Activated T-cell treated with anti-CD3 and anti-CD28 coated beads, Interleukin-2, amount 50 U/mL, for 4 hours (primary cell): ENCODE measurements at regions not wholly inside any gene's neighbourhood (a gene's known extent, or its start where the extent isn't known, plus 50 kb on each side); places are given as distances from the start of the nearest gene placed in this dataset.
"Not testable (repeated sequence)": the region's sequence is repeated elsewhere in the genome, so short reads cannot be mapped to it uniquely, and the experiment has no call there.

Experiments used
- ATAC-seq, 2 donors: fragments of 200-7000 bp; cut with Tn5 transposase; one replicate each; pipeline ENCODE4 v1.10.0; 2021
- DNase-seq: peaks from one replicate; pipeline ENCODE4 v3.0.0-alpha.2; 2020
- H3K27me3 Mint-ChIP-seq: one replicate; pipeline ENCODE4 v1.8.0; 2021; ENCODE audit warnings: low read depth, mixed read lengths
- H3K36me3 Mint-ChIP-seq: one replicate; pipeline ENCODE4 v1.8.0; 2022; ENCODE audit warnings: mixed read lengths; ENCODE audit not compliant: insufficient read depth
- H3K4me1 Mint-ChIP-seq: one replicate; pipeline ENCODE4 v1.8.0; 2021; ENCODE audit warnings: low read depth, mixed read lengths
- H3K4me3 Mint-ChIP-seq: one replicate; pipeline ENCODE4 v1.8.0; 2021; ENCODE audit warnings: mild to moderate bottlenecking, moderate library complexity, mixed read lengths
- H3K9me3 Mint-ChIP-seq: one replicate; pipeline ENCODE4 v1.8.0; 2021; ENCODE audit warnings: mixed read lengths

GRCh38 chr20:41719151-41719550 lies 101.0 kb upstream of the CHD6 start:
- no peak for ATAC-seq
- no peak overlapping the region for H3K4me3 Mint-ChIP-seq
- no peaks in the 10 kb centered on the region for H3K9me3 Mint-ChIP-seq
- DNase-seq: no peak
- no peaks in the 10 kb centered on the region for H3K36me3 Mint-ChIP-seq
- H3K4me1 Mint-ChIP-seq: no peaks in the 10 kb centered on the region
- peaks cover 4% of the 10 kb centered on the region for H3K27me3 Mint-ChIP-seq

- no peaks in the 10 kb centered on the region for H3K4me1 Mint-ChIP-seq
- no peak overlapping the region for H3K4me3 Mint-ChIP-seq
- DNase-seq (no peak), ATAC-seq (no peak)
- H3K36me3 Mint-ChIP-seq: no peaks in the 10 kb centered on the region
- no peaks in the 10 kb centered on the region for H3K9me3 Mint-ChIP-seq
- H3K27me3 Mint-ChIP-seq: peaks cover 4% of the 10 kb centered on the region
Measured at GRCh38 chr20:41717483-41717882, 99.3 kb upstream of the CHD6 start.

GRCh38 chr20:41716911-41717310 lies 98.7 kb upstream of the CHD6 start:
- no peaks in the 10 kb centered on the region for H3K36me3 Mint-ChIP-seq
- ATAC-seq (no peak), DNase-seq (no peak)
- no peaks in the 10 kb centered on the region for H3K9me3 Mint-ChIP-seq
- H3K4me3 Mint-ChIP-seq: no peak overlapping the region
- peaks cover 4% of the 10 kb centered on the region for H3K27me3 Mint-ChIP-seq
- H3K4me1 Mint-ChIP-seq: no peaks in the 10 kb centered on the region

DNA sequence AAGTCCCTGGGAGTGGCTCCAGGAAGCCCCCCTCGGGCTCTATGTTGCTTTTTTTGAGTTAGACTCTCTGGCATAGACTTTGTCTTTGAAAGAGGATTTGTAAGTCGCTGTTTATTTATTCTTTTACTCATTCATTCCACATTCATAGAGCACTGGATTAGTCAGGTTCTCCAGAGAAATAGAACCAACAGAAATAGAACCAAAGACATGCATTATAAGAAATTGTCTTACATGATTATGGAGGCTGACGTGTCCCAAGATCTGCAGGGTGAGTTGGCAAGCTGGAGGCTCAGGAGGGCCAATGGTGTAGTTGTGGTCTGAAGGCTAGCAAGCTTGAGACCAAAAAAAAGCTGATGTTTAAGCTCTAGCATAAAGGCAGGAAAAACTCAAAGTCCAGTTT lies 98.3 kb upstream of the CHD6 start:
- Mint-ChIP-seq H3K4me3 (no peak overlapping the region), H3K36me3 (no peaks in the 10 kb centered on the region), H3K4me1 (no peaks in the 10 kb centered on the region), H3K27me3 (peaks cover 5% of the 10 kb centered on the region), H3K9me3 (no peaks in the 10 kb centered on the region)
- no peak for ATAC-seq
- no peak for DNase-seq

DNA sequence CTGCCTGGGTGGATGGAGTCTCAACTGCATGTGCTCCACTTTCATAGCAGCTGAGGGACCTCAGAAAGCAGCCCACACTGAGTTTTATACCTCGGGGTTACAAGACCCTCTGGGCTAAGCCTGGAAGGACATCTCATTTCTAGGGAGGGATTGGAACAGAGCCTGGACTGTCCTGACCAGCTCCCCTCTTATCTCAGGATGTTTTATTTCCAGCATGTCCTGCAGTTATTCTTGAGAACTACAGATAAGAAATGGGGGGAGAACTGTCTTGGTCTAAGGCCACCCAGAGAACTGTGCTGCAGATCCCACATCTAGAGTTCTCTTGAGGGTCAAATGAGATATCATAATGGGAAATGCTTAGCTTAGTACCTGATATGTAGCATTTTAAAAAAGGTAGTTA lies 97.3 kb upstream of the CHD6 start:
- ATAC-seq: no peak
- Mint-ChIP-seq H3K9me3 (no peaks in the 10 kb centered on the region), H3K36me3 (no peaks in the 10 kb centered on the region), H3K4me1 (no peaks in the 10 kb centered on the region), H3K27me3 (peaks cover 6% of the 10 kb centered on the region), H3K4me3 (no peak overlapping the region)
- no peak for DNase-seq

DNA sequence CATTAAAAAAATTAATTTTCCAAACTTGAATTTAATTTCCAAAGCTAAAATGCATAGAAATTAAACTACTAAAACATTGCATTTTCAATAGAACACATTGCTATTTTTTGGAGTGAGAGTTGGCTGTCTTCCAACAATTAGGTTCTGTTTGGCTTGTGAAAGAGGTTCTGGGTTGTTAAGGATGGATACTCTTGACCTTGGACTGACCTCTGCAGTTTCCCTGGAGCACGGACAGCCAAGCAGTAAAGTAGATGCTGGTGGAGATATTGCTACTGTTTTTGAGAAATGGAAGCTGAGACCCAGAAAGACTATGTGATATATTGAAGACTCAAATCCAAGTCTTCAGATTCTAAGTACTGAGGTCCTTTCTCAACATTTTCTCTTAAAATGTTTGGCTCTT lies 95.9 kb upstream of the CHD6 start:
- H3K27me3 Mint-ChIP-seq: peaks cover 6% of the 10 kb centered on the region
- DNase-seq: no peak
- H3K4me1 Mint-ChIP-seq: no peaks in the 10 kb centered on the region
- no peaks in the 10 kb centered on the region for H3K9me3 Mint-ChIP-seq
- H3K4me3 Mint-ChIP-seq: no peak overlapping the region
- ATAC-seq: no peak
- no peaks in the 10 kb centered on the region for H3K36me3 Mint-ChIP-seq

DNA sequence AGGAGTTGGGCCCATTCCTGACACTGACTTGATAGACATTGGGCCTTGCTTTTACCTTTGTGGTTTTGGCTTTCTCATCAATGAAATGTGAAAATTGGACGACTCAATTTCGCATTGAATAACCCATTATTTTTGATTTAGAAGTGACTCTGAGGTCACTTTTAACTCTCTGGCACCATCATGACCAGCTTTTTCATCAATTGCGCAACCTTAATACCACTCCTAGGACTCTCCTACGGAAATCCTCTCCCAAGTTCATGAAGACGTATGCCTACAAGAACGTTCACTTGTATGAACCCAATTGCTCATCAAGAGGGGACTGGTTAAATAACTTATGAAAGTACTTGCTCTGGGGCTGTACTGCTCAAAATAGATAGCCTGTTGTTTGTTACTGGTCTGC lies 86.7 kb upstream of the CHD6 start:
- H3K27me3 Mint-ChIP-seq: peaks cover 6% of the 10 kb centered on the region
- ATAC-seq (no peak), DNase-seq (no peak)
- no peaks in the 10 kb centered on the region for H3K9me3 Mint-ChIP-seq
- no peak overlapping the region for H3K4me3 Mint-ChIP-seq
- no peaks in the 10 kb centered on the region for H3K36me3 Mint-ChIP-seq
- no peaks in the 10 kb centered on the region for H3K4me1 Mint-ChIP-seq

GRCh38 chr20:41702647-41703046 lies 84.5 kb upstream of the CHD6 start:
- DNase-seq: no peak
- no peak for ATAC-seq
- Mint-ChIP-seq H3K4me1 (no peaks in the 10 kb centered on the region), H3K4me3 (no peak overlapping the region), H3K9me3 (no peaks in the 10 kb centered on the region), H3K27me3 (peaks cover 3% of the 10 kb centered on the region), H3K36me3 (no peaks in the 10 kb centered on the region)

- Mint-ChIP-seq H3K36me3 (no peaks in the 10 kb centered on the region), H3K4me3 (no peak overlapping the region), H3K9me3 (no peaks in the 10 kb centered on the region), H3K27me3 (peaks cover 4% of the 10 kb centered on the region), H3K4me1 (no peaks in the 10 kb centered on the region)
- DNase-seq (no peak), ATAC-seq (no peak)
Measured at GRCh38 chr20:41701588-41702348, 83.6 kb upstream of the CHD6 start.

- not testable (repeated sequence) for H3K36me3 Mint-ChIP-seq, DNase-seq, H3K4me1 Mint-ChIP-seq, H3K9me3 Mint-ChIP-seq, H3K27me3 Mint-ChIP-seq, ATAC-seq, H3K4me3 Mint-ChIP-seq
Measured at GRCh38 chr20:41699673-41700072, 81.5 kb upstream of the CHD6 start.

DNA sequence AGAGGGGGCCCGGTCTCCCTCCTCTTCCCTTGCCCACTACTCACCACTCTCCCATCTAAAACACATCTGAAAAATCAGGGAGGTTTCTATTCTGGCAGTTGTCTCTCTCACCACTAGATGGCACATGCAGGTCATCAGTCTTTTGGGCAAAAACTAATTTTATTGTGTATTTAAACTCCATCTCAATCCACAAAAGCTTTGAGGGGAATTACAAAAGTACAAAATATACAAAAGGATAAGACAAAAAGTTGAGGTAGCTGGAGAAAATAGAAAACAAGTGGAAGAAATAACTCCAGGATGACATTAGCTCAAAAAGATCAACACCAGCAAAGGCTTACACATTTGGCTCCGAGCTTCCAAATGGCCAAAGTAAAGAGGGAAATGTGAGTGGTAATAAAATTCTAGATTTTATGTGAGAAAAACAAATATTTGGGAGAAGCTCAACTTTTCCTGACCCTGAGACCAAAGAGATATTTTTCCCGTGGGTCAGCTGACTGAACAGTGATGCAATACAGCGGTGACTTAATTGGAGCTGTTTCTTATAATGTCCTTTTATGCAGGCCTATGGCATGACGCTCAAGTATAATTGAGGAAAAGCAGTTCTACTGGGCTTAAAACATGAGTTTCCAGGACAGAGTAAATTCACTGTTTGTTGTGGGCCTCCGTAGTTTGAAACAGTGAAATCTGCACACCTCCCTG lies 79.8 kb upstream of the CHD6 start:
- Mint-ChIP-seq H3K4me3 (no peak overlapping the region), H3K9me3 (no peaks in the 10 kb centered on the region), H3K27me3 (peaks cover 3% of the 10 kb centered on the region), H3K4me1 (peaks cover 11% of the 10 kb centered on the region), H3K36me3 (no peaks in the 10 kb centered on the region)
- DNase-seq (no peak), ATAC-seq (no peak)

DNA sequence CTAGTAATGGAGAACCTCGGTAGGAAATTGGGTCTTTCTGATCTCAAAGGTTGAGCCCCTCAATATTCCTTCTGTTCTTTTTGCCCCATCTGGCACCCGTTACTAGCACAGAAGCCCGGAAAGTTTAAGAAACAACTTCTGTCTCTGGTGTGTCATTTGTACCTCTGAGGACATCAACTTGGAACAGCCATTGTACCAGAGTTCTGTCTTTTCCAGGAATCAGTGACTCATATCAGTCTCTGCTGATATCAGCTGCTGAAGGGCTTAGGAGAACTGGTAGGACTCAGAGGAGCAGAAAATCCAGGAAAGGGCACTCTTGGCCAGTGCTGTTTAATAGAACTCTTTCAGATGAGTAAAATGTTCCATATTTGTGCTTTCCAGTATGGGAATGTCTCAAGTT lies 78.3 kb upstream of the CHD6 start:
- ATAC-seq (no peak), DNase-seq (no peak)
- Mint-ChIP-seq H3K4me3 (no peak overlapping the region), H3K9me3 (no peaks in the 10 kb centered on the region), H3K27me3 (peaks cover 3% of the 10 kb centered on the region), H3K4me1 (peaks cover 13% of the 10 kb centered on the region), H3K36me3 (no peaks in the 10 kb centered on the region)

DNA sequence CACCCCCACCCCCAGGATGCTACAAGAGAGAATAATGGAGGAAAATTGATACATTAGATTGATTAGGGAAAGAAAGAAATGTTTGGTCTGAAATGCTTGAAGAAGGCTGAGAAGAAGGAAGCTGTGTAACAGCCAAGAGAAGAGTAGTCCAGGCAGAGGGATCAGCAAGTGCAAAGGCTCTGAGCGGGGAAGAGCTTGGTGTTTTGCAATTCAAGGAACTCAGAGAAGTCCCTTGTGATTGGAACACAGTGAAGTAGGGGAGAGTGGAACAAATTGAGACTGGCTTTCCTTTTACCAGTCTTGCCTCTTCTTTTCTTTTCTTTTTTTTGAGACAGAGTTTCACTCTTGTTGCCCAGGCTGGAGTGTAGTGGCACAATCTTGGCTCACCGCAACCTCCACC lies 76.6 kb upstream of the CHD6 start:
- DNase-seq (no peak), ATAC-seq (no peak)
- Mint-ChIP-seq H3K27me3 (peaks cover 3% of the 10 kb centered on the region), H3K9me3 (no peaks in the 10 kb centered on the region), H3K4me1 (peaks cover 13% of the 10 kb centered on the region), H3K36me3 (no peaks in the 10 kb centered on the region), H3K4me3 (peak overlapping the region; percentile 63)

- DNase-seq (peak; percentile 71), ATAC-seq (peak; percentile 89 to 94)
- Mint-ChIP-seq H3K9me3 (no peaks in the 10 kb centered on the region), H3K27me3 (peaks cover 6% of the 10 kb centered on the region), H3K36me3 (no peaks in the 10 kb centered on the region), H3K4me3 (peak overlapping the region; percentile 94), H3K4me1 (peaks cover 13% of the 10 kb centered on the region)
Measured at GRCh38 chr20:41693136-41693979, 75.2 kb upstream of the CHD6 start.
